ENCODE measurements at regions not wholly inside any gene's neighbourhood (a gene's known extent, or its start where the extent isn't known, plus 50 kb on each side); places are given as distances from the start of the nearest gene placed in this dataset.

- TF ChIP-seq CTCF (conservative IDR thresholded peaks at IDR 0.05): no peak
- no peak overlapping the region for H3K27ac ChIP-seq
Observed at GRCh38 chr12:115543269-115543668, 734.2 kb downstream of the MED13L start.

GRCh38 chr12:115542656-115543055 is 734.8 kb downstream of the MED13L start:
- TF ChIP-seq CTCF (conservative IDR thresholded peaks at IDR 0.05): no peak
- H3K27ac ChIP-seq: no peak overlapping the region

- no peak for TF ChIP-seq CTCF (conservative IDR thresholded peaks at IDR 0.05)
Observed at GRCh38 chr12:115541891-115542421, 735.5 kb downstream of the MED13L start.

GRCh38 chr12:115528466-115528865 is 749.0 kb downstream of the MED13L start:
- H3K27ac ChIP-seq: no peak overlapping the region
- no peak for TF ChIP-seq CTCF (conservative IDR thresholded peaks at IDR 0.05)

More at GRCh38 chr12:115541891-115542421, 735.5 kb downstream of the MED13L start:
- H3K27ac ChIP-seq: no peak overlapping the region

GRCh38 chr12:115521771-115522409 is 755.6 kb downstream of the MED13L start:
- no peak for TF ChIP-seq CTCF (conservative IDR thresholded peaks at IDR 0.05)
- H3K27ac ChIP-seq: no peak overlapping the region

GRCh38 chr12:115519887-115520286 is 757.6 kb downstream of the MED13L start:
- TF ChIP-seq CTCF (conservative IDR thresholded peaks at IDR 0.05): no peak
- H3K27ac ChIP-seq: no peak overlapping the region

GRCh38 chr12:115519359-115519758 is 758.1 kb downstream of the MED13L start:
- TF ChIP-seq CTCF (conservative IDR thresholded peaks at IDR 0.05): no peak
- no peak overlapping the region for H3K27ac ChIP-seq
